Body of pancreas (tissue), 4 donors: ENCODE measurements at regions not wholly inside any gene's neighbourhood (a gene's known extent, or its start where the extent isn't known, plus 50 kb on each side); places are given as distances from the start of the nearest gene placed in this dataset.

Experiments used
- ATAC-seq: fragments of 150-250 bp; one replicate; pipeline ENCODE4 v1.9.1; 2016
- DNase-seq, 4 donors: peaks; one replicate each; pipeline ENCODE4 v3.0.0-alpha.2; 2019
- H3K27ac ChIP-seq, 4 donors: fragments of 200-600 bp; sonication (generic); 1 replicate in 3 of 4; 2 replicates in 1 of 4; pipeline versions ENCODE4 v1.5.1 to v1.6.1; 2016 to 2019; ENCODE audit warnings: mild to moderate bottlenecking in 1 of 4, mixed read lengths in 1 of 4, moderate library complexity in 1 of 4
- H3K27me3 ChIP-seq, 2 donors: fragments of 200-600 bp; sonication (generic); one replicate each; pipeline ENCODE4 v1.6.0; 2016; ENCODE audit warnings: mild to moderate bottlenecking in 1 of 2
- H3K36me3 ChIP-seq, 2 donors: fragments of 200-600 bp; sonication (generic); replicated peaks in 1 of 2; 2 replicates each; pipeline ENCODE4 v1.5.1; 2016; ENCODE audit warnings: low read depth in 2 of 2; ENCODE audit not compliant: insufficient read depth in 1 of 2
- H3K4me1 ChIP-seq: fragments of 200-600 bp; sonication (generic); one replicate; pipeline ENCODE4 v1.6.0; 2016
- H3K4me3 ChIP-seq, 2 donors: fragments of 200-600 bp; sonication (generic); 1 replicate in 1 of 2; 2 replicates in 1 of 2; pipeline ENCODE4 v1.5.1; 2016 to 2019
- H3K9me3 ChIP-seq, 3 donors: fragments of 200-600 bp; sonication (generic); 1 replicate in 2 of 3; 2 replicates in 1 of 3; pipeline ENCODE4 v1.5.1; 2016
- POLR2A ChIP-seq, 3 donors: fragments of 450-650 bp; IDR thresholded peaks; one replicate each; pipeline ENCODE4 v1.6.1; 2016; ENCODE audit warnings: antibody characterized with exemption in 3 of 3, mild to moderate bottlenecking in 2 of 3
- WGBS, 2 donors: methylation state at CpG; one replicate each; pipeline ENCODE4 v1.1.5; 2017; 5-methylcytosine and 5-hydroxymethylcytosine counted together
- intact Hi-C: fragments of 100-400 bp; cut with DNase I; formaldehyde crosslinking; loops from one replicate; pipeline ENCODE4 v1.15.1; 2023
- TF ChIP-seq, protein P1 (sequence below), 7 experiments: fragments of 450-650 bp in 4 of 7; fragments of 200-600 bp in 3 of 7; sonication (generic) in 3 of 7; IDR thresholded peaks; one replicate each; pipeline ENCODE4 v1.5.1; 2016 to 2019; ENCODE audit warnings: antibody characterized with exemption in 7 of 7

DNA sequence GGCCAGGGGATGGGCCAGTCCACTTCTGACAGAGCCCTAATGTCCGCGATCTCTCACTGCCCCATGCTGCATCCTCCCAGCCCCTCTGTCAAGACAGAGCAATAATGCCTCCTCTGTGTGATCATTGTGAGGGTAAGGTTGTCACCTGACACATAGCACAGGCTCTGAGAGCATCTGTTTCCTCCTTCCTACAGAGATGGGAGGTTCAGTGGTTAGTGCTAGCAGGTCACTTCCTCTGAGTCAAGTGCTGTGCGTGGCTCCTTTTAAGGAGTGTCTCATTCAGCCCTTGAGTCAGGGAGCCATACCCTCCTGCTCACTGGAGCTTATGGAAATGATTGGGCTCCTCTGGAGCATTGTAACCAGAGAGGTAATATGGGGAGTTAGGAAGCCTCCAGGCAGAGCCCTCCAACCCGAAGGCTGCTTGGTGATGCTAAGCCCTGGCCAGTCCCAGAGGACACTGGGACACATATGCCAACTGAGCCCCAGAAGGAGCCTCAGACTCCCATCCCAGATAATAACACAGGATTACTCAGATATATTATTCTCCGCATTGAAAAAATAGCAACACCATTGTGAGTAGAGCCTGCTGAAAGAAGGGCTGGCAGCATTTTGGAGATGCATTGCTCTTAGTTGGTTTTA is 189.0 kb downstream of the GALNT1 start:
- intact Hi-C loops, result no loop called here

DNA sequence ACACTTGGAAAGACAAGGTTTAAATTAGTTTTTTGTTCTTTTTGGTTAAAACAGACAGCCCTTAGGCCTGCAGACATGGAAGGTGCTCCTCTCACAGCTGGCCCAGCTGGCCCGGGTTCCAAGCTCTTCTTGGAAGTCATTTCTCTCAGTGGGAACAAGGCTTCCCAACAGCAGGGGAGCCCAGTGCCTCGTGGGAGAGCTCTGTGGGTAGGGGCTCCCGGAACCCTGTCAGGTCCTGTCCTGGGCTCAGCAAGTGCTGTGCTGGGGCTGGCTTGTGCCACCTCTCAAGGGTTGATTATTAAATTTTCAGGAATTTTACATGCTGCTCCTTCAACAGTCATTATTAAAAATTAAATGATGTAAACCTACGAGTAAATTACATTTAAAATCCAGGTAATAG is 189.6 kb downstream of the GALNT1 start:
- Histone ChIP-seq H3K27ac (no peak overlapping the region), H3K27me3 (no peaks in the 10 kb centered on the region), H3K4me3 (no peak overlapping the region), H3K36me3 (no peaks in the 10 kb centered on the region), H3K9me3 (no peaks in the 10 kb centered on the region), H3K4me1 (no peaks in the 10 kb centered on the region)
- TF ChIP-seq POLR2A (IDR thresholded peaks at IDR 0.05), result no peak
- TF ChIP-seq, protein P1, sequence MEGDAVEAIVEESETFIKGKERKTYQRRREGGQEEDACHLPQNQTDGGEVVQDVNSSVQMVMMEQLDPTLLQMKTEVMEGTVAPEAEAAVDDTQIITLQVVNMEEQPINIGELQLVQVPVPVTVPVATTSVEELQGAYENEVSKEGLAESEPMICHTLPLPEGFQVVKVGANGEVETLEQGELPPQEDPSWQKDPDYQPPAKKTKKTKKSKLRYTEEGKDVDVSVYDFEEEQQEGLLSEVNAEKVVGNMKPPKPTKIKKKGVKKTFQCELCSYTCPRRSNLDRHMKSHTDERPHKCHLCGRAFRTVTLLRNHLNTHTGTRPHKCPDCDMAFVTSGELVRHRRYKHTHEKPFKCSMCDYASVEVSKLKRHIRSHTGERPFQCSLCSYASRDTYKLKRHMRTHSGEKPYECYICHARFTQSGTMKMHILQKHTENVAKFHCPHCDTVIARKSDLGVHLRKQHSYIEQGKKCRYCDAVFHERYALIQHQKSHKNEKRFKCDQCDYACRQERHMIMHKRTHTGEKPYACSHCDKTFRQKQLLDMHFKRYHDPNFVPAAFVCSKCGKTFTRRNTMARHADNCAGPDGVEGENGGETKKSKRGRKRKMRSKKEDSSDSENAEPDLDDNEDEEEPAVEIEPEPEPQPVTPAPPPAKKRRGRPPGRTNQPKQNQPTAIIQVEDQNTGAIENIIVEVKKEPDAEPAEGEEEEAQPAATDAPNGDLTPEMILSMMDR (IDR thresholded peaks at IDR 0.05), result no peak
- intact Hi-C loops, result no loop called here
- ATAC-seq (no peak), DNase-seq (no peak)
- WGBS, 2 donors, result 56 to 58% methylated on average over 4 of the region's 4 CpGs

More for the DNA sequence above, 189.0 kb downstream of the GALNT1 start:
- Histone ChIP-seq H3K9me3 (no peaks in the 10 kb centered on the region), H3K27me3 (no peaks in the 10 kb centered on the region), H3K4me1 (no peaks in the 10 kb centered on the region), H3K27ac (no peak overlapping the region), H3K36me3 (no peaks in the 10 kb centered on the region), H3K4me3 (no peak overlapping the region)
- no peak for DNase-seq
- WGBS, 2 donors, result 46 to 60% methylated on average over 3 to 5 of the region's 5 CpGs
- no peak for TF ChIP-seq POLR2A (IDR thresholded peaks at IDR 0.05)
- TF ChIP-seq, protein P1 (IDR thresholded peaks at IDR 0.05), result no peak
- no peak for ATAC-seq

DNA sequence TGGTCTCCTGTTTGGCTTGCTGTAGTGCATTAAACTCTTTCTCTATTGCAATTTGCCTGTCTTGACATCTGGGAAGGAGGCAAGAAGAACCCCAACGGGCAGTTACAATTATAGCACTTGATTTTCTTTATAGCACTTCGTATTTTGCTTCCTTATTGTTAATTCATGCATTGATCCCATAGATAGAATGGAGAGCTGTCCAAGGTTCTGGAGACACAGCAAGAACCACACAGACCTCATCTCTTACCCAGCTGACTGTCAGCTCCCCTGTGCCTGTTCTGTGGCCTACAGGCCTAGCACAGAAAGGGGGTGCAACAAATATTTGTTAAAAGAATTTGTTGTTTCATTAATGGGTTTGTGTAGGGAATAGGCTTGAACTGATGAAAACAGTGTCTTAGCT is 194.3 kb downstream of the GALNT1 start:
- no peaks in the 10 kb centered on the region for H3K36me3 ChIP-seq
- WGBS, 2 donors, result 25 to 26% methylated on average over 2 of the region's 2 CpGs
- no peak for TF ChIP-seq POLR2A (IDR thresholded peaks at IDR 0.05)
- TF ChIP-seq, protein P1 (IDR thresholded peaks at IDR 0.05), result no peak
- H3K4me1 ChIP-seq, result no peaks in the 10 kb centered on the region
- no peaks in the 10 kb centered on the region for H3K9me3 ChIP-seq
- no peak overlapping the region for H3K27ac ChIP-seq
- DNase-seq (no peak), ATAC-seq (no peak)
- intact Hi-C loops, result no loop called here
- H3K27me3 ChIP-seq, result no peaks in the 10 kb centered on the region
- no peak overlapping the region for H3K4me3 ChIP-seq

- Histone ChIP-seq H3K9me3 (no peaks in the 10 kb centered on the region), H3K4me1 (no peaks in the 10 kb centered on the region), H3K36me3 (no peaks in the 10 kb centered on the region), H3K27ac (no peak overlapping the region), H3K4me3 (no peak overlapping the region), H3K27me3 (no peaks in the 10 kb centered on the region)
- DNase-seq (no peak), ATAC-seq (no peak)
- WGBS, 2 donors, result 76 to 88% methylated on average over 2 of the region's 2 CpGs
- intact Hi-C loops, result no loop called here
- TF ChIP-seq, protein P1 (IDR thresholded peaks at IDR 0.05), result no peak
- no peak for TF ChIP-seq POLR2A (IDR thresholded peaks at IDR 0.05)
These were observed 194.9 kb downstream of the GALNT1 start for GRCh38 chr18:35776473-35776872.

- H3K4me1 ChIP-seq, result no peaks in the 10 kb centered on the region
- H3K36me3 ChIP-seq, result no peaks in the 10 kb centered on the region
- WGBS, 2 donors, result 59 to 73% methylated on average over 4 of the region's 4 CpGs
- H3K4me3 ChIP-seq, result no peak overlapping the region
- DNase-seq (peak in 1 of 4 donors; percentile 17), ATAC-seq (no peak)
- H3K9me3 ChIP-seq, result no peaks in the 10 kb centered on the region
- no peak for TF ChIP-seq POLR2A (IDR thresholded peaks at IDR 0.05)
- TF ChIP-seq, protein P1 (IDR thresholded peaks at IDR 0.05), result peak in 1 of 7 experiments; percentile 13
- no peaks in the 10 kb centered on the region for H3K27me3 ChIP-seq
- intact Hi-C loops, result no loop called here
- no peak overlapping the region for H3K27ac ChIP-seq
These were observed 195.4 kb upstream of the RMP24 start for GRCh38 chr18:35777039-35777438.
